ENCODE measurements at regions not wholly inside any gene's neighbourhood (a gene's known extent, or its start where the extent isn't known, plus 50 kb on each side); places are given as distances from the start of the nearest gene placed in this dataset.

- no peak for DNase-seq
Measured at GRCh38 chr13:26456650-26457049, 100.8 kb upstream of the WASF3 start.

GRCh38 chr13:26457212-26457611 is 100.3 kb upstream of the WASF3 start:
- no peak for DNase-seq

GRCh38 chr13:26458196-26458749 is 99.2 kb upstream of the WASF3 start:
- no peak for DNase-seq

- DNase-seq: no peak
Measured at GRCh38 chr13:26459276-26460131, 98.0 kb upstream of the WASF3 start.

- no peak for DNase-seq
Measured at GRCh38 chr13:26460648-26461047, 96.8 kb upstream of the WASF3 start.

GRCh38 chr13:26463296-26463695 is 94.2 kb upstream of the WASF3 start:
- DNase-seq: no peak

GRCh38 chr13:26463848-26464247 is 93.6 kb upstream of the WASF3 start:
- DNase-seq: no peak

- no peak for DNase-seq
Measured at GRCh38 chr13:26465514-26465913, 92.0 kb upstream of the WASF3 start.

GRCh38 chr13:26465954-26466353 is 91.5 kb upstream of the WASF3 start:
- no peak for DNase-seq

- no peak for DNase-seq
Measured at GRCh38 chr13:26468265-26468801, 89.2 kb upstream of the WASF3 start.

GRCh38 chr13:26469602-26470001 is 87.9 kb upstream of the WASF3 start:
- no peak for DNase-seq

DNA sequence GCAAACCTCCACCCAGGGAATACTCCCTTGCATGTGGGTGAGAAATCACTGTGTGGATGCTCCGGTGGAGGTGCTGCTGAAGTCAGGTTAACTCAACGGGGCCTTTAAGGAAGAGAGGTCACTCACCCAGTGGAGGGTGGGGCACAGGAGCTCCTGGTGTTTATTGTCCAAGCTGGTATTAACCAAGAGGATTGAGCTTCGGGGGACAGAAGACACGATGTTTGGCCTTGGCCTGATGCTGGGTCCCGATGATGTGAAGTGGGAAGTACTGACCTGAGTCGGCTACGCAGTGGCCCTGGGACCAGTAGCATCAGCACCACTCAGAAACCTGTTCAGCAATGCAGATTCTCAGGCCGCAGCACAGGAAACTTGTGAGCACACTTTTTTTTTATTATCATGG is 85.7 kb upstream of the WASF3 start:
- no peak for DNase-seq

- no peak for DNase-seq
Measured at GRCh38 chr13:26473571-26474230, 83.8 kb upstream of the WASF3 start.

DNA sequence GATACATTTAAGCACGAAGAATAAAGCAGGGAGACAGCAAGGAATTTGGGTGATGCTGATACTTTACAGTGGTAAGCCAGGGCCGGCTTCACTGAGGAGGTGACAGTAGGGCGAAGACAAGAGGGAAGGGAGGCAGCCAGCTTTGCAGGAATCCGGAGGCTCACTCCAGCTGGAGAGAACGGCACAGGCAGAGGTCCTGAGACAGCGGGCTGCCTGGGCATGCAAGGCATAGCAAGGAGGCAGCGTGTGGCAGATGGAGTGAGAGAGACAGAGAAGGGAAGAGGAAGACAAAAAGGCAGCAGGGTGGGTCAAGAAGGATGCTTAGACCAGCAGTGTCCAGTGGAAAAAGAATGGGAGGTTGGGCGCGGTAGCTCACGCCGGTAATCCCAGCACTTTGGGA is 83.2 kb upstream of the WASF3 start:
- no peak for DNase-seq

DNA sequence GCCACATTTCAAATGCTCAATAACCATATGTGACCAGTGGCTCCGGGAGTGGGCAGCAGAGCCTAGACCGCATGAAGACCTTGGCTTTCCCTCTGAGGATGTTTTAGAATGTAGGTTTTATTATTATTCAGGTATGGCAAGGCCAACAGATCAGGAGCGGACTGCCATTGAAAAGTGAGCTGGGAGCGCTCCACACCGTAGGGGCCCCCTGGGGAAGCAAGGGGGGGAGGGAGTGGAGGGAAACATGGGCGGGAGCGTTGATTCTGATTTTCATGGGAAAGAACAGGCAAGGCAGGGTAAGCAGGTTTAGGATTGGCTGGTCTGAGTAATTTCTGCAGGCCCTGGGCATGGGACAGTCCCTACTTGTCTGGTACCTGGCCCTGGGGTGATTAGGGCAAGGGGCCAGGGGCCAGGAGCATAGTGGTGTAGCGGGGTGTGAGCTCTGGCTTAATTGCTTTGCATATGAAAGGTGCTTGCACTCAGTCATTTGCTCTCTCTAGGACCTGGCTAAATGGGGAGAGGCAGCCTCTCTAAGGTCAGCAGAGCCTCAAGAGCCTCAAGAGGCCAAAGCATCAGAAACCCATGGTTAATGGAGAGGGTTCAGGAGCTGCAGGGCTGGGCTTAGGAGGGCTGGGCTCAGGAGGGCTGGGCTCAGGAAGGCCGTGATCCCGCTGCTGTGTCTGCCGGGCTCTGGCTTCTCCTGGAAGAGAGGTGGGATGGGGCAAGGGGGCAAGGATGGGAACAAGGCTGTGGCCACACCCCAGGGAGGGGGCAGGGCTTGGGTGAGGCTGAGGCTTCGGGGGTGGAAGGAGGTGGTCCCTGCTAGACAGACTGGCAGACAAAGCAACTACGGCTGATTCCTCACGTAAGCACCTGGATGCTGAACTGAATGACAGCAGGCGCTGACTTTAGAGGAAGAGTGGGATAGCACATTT is 82.0 kb upstream of the WASF3 start:
- no peak for DNase-seq

DNA sequence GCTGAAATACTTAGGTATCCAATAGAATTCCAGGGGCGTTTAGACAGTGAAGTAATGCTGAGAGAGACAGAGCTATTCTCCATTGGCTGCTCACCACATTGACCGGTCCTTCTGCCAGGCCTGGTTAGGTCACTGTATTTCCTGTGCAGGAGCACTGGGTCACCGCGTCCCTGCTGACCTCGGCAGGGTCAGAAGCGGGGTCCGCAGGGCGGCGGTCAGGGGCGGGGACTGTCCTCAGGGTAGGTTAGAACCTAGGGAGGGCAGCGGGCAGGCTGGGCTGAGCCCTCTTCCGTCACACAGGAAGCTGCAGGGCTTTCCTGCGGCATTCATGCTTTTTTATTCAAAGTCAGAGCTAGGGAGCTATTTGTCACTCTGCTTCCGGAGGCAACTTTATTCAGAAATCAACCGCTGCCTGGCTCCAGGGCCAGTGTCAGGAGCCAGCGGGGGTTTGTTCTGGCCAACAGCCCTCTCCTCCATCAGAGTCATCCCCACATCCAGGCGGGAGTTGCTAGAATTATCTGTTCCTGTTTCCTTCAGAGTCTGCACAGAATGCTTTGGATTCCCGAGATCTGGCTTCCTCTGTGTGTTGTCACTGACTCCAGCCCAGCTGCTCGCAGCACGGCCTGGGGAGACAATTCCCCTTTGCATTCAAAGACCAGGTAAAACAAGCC is 81.2 kb upstream of the WASF3 start:
- no peak for DNase-seq

- no peak for DNase-seq
Measured at GRCh38 chr13:26476782-26477142, 80.7 kb upstream of the WASF3 start.

DNA sequence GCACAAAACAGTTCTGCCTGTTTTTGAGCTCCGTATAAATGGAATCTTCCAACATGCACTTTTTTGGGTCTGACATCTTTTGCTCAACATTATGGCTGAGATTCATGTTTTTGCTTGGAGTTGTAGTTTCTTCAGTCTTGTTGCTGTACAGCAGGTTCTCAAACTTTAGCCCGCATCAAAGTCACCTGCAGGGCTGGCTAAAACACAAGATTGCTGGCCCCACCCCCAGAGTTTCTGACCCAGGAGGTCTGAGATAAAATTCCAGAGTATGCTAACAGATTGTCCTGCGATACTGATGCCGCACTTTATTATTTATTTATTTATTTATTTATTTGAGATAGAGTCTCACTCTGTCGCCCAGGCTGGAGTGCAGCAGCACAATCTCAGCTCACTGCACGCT is 79.8 kb upstream of the WASF3 start:
- no peak for DNase-seq

DNA sequence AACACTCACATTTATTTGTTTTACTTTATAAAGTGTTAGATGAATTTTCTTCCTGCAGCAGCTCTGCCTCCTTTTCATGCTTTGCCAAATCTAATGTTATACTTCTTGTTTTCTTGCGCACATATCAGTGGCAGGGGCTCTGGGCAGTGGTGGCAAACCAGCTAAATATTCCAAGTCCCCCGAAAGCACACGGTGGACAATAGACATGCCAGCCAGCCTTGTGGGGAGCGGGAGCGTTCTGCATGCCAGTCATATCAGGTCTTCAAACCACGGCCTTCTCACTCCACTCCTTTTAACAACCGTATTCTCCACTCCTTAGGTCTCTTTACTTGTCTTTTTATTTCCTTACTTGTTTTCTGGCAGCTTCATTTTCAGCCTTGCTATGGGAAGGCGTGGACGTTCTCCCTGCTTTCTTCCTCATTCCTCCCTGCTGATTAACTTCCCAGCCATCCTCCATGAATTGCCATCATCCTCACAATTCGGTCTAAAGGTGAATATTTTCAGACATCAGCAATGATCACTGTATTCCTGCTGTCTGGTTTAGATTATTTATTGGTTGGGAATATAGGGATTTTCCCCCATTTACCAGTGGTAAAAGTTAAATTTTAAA is 77.1 kb upstream of the WASF3 start:
- DNase-seq: no peak

- DNase-seq: peak; percentile 51
Measured at GRCh38 chr13:26482451-26483197, 74.9 kb upstream of the WASF3 start.

- DNase-seq: no peak
Measured at GRCh38 chr13:26483546-26483945, 73.9 kb upstream of the WASF3 start.
